NCI-H82 (cell line): ENCODE measurements at regions not wholly inside any gene's neighbourhood (a gene's known extent, or its start where the extent isn't known, plus 50 kb on each side); places are given as distances from the start of the nearest gene placed in this dataset.
"Not testable (repeated sequence)": the region's sequence is repeated elsewhere in the genome, so short reads cannot be mapped to it uniquely, and the experiment has no call there.

Source experiments
- DNase-seq: peaks from one replicate; lab custom pipeline; 2025; lab: John Stamatoyannopoulos, UW

GRCh38 chr17:63019138-63019873, 53.3 kb downstream of the TANC2 start:
- DNase-seq = no peak

GRCh38 chr17:63022567-63022966, 56.5 kb downstream of the TANC2 start:
- no peak for DNase-seq

- DNase-seq = no peak
These were observed 57.0 kb downstream of the TANC2 start for GRCh38 chr17:63023049-63023448.

- no peak for DNase-seq
These were observed 58.2 kb downstream of the TANC2 start for GRCh38 chr17:63024201-63024600.

- no peak for DNase-seq
These were observed 58.7 kb downstream of the TANC2 start for GRCh38 chr17:63024716-63025115.

GRCh38 chr17:63025637-63026036, 59.6 kb downstream of the TANC2 start:
- not testable (repeated sequence) for DNase-seq

- DNase-seq = no peak
These were observed 63.5 kb downstream of the TANC2 start for GRCh38 chr17:63029541-63029940.

GRCh38 chr17:63032142-63032541, 66.1 kb downstream of the TANC2 start:
- DNase-seq = no peak

- peak; percentile 8 for DNase-seq
These were observed 67.1 kb downstream of the TANC2 start for GRCh38 chr17:63033142-63033541.

- no peak for DNase-seq
These were observed 69.2 kb downstream of the TANC2 start for GRCh38 chr17:63035271-63035670.

GRCh38 chr17:63035695-63036094, 69.7 kb downstream of the TANC2 start:
- DNase-seq = no peak

- no peak for DNase-seq
These were observed 73.3 kb downstream of the TANC2 start for GRCh38 chr17:63039342-63039741.

- no peak for DNase-seq
These were observed 74.0 kb downstream of the TANC2 start for GRCh38 chr17:63039899-63040602.

GRCh38 chr17:63040816-63041215, 74.8 kb downstream of the TANC2 start:
- DNase-seq = no peak

GRCh38 chr17:63041251-63041650, 75.2 kb downstream of the TANC2 start:
- DNase-seq = no peak

- DNase-seq = no peak
These were observed 75.7 kb downstream of the TANC2 start for GRCh38 chr17:63041722-63042121.

GRCh38 chr17:63042256-63042812, 76.3 kb downstream of the TANC2 start:
- DNase-seq = no peak

- DNase-seq = not testable (repeated sequence)
These were observed 91.5 kb downstream of the TANC2 start for GRCh38 chr17:63057560-63057959.

- DNase-seq = no peak
These were observed 100.3 kb downstream of the TANC2 start for GRCh38 chr17:63066158-63066813.

GRCh38 chr17:63069245-63069644, 103.2 kb downstream of the TANC2 start:
- no peak for DNase-seq

GRCh38 chr17:63070031-63070430, 104.0 kb downstream of the TANC2 start:
- DNase-seq = no peak

- DNase-seq = no peak
These were observed 105.8 kb downstream of the TANC2 start for GRCh38 chr17:63071797-63072196.

GRCh38 chr17:63075969-63076368, 109.9 kb downstream of the TANC2 start:
- DNase-seq = no peak
